ENCODE measurements at regions not wholly inside any gene's neighbourhood (a gene's known extent, or its start where the extent isn't known, plus 50 kb on each side); places are given as distances from the start of the nearest gene placed in this dataset.
A peak's percentile ranks its signal among the peaks of the same experiment; 100 is the strongest.

- DNase-seq = no peak
Measured at GRCh38 chr4:28313729-28314713, 1453.4 kb downstream of the STIM2 start.

GRCh38 chr4:28317221-28317620 is 1456.6 kb downstream of the STIM2 start:
- peak; percentile 14 for DNase-seq

GRCh38 chr4:28334249-28334648 is 1473.6 kb downstream of the STIM2 start:
- no peak for DNase-seq

- no peak for DNase-seq
Measured at GRCh38 chr4:28341784-28342183, 1481.1 kb downstream of the STIM2 start.

- DNase-seq = peak; percentile 64
Measured at GRCh38 chr4:28350485-28350884, 1489.8 kb downstream of the STIM2 start.

- no peak for DNase-seq
Measured at GRCh38 chr4:28351102-28351501, 1490.5 kb downstream of the STIM2 start.

GRCh38 chr4:28351826-28352225 is 1491.2 kb downstream of the STIM2 start:
- DNase-seq = no peak

GRCh38 chr4:28354880-28355656 is 1494.4 kb downstream of the STIM2 start:
- no peak for DNase-seq

- peak; percentile 34 for DNase-seq
Measured at GRCh38 chr4:28357990-28358389, 1497.3 kb downstream of the STIM2 start.

- DNase-seq = no peak
Measured at GRCh38 chr4:28358606-28359005, 1498.0 kb downstream of the STIM2 start.

- no peak for DNase-seq
Measured at GRCh38 chr4:28360681-28361080, 1500.0 kb downstream of the STIM2 start.

GRCh38 chr4:28362169-28362568 is 1501.5 kb downstream of the STIM2 start:
- no peak for DNase-seq

- DNase-seq = peak; percentile 54
Measured at GRCh38 chr4:28369499-28369898, 1508.9 kb downstream of the STIM2 start.

GRCh38 chr4:28373191-28373590 is 1512.5 kb downstream of the STIM2 start:
- DNase-seq = no peak

GRCh38 chr4:28373601-28374000 is 1513.0 kb downstream of the STIM2 start:
- DNase-seq = peak; percentile 72

GRCh38 chr4:28378109-28378830 is 1517.6 kb downstream of the STIM2 start:
- DNase-seq = peak; percentile 22

- DNase-seq = no peak
Measured at GRCh38 chr4:28385801-28386200, 1525.2 kb downstream of the STIM2 start.

- no peak for DNase-seq
Measured at GRCh38 chr4:28386776-28387175, 1526.1 kb downstream of the STIM2 start.

GRCh38 chr4:28388471-28388870 is 1527.8 kb downstream of the STIM2 start:
- no peak for DNase-seq

- DNase-seq = peak; percentile 49
Measured at GRCh38 chr4:28391877-28392276, 1531.2 kb downstream of the STIM2 start.

GRCh38 chr4:28402751-28403150 is 1542.1 kb downstream of the STIM2 start:
- no peak for DNase-seq

- no peak for DNase-seq
Measured at GRCh38 chr4:28421221-28421620, 1560.6 kb downstream of the STIM2 start.

GRCh38 chr4:28426251-28426650 is 1565.6 kb downstream of the STIM2 start:
- DNase-seq = no peak
